ENCODE measurements at regions not wholly inside any gene's neighbourhood (a gene's known extent, or its start where the extent isn't known, plus 50 kb on each side); places are given as distances from the start of the nearest gene placed in this dataset.

DNA sequence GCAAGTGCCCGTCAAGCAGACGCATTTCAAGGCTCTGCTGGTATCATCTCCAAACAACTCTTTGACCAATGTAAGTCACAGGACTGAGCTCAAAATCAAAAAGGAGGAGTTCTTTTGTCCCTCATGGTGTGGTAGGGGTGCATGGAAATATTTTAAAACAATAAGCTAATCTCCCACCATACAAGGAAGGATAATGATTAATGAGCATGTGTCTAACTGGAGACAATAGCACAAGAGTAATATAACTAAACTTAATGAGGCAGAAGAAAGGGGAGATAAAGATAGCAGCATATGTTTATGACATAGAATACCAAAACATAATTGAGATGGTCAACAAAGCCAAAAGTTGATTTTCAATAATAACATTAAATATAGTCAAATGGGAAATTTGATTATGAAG, 668.0 kb upstream of the ZP4 start:
- DNase-seq (ENCODE audit: low read depth, low spot score), result no peak

DNA sequence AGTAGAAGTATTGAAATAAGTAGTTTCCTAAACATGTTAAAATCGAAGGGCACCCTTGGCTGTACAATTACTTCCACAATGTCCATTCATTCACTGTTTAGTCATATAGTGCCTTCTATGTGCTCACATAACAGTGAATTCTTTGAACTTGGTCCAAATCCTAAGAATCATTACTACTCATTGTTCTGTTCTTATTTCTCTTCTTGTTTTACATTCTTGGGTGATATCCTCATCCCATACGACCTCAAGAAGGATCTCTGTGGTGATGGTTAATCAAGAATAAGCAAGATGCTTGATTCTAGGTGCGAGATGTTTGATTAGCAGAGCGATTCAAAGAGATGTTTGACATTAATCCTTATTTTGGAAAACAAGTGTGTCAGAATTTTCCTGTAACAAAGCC, 667.4 kb upstream of the ZP4 start:
- DNase-seq (ENCODE audit: low read depth, low spot score), result no peak

DNA sequence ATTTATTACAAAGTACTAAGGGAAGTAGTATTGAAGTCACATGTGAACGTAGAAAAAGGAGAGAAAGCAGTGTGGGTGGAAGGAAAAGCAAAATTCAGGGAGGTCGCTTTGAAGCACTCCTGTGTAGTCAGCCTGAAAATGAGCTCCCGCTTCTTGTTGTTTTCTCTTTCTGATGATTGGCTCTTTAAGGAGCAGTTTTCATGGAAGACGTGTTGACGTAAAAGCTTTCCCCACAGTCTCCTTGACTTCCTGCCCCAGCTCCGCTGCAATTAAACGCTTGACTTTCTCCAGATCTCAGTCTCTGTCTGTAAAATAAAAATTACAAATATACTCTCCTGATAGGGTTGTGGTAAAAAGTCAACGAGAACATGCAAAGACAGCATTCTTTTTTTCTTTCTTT, 661.5 kb upstream of the ZP4 start:
- DNase-seq (ENCODE audit: low read depth, low spot score), result no peak

DNA sequence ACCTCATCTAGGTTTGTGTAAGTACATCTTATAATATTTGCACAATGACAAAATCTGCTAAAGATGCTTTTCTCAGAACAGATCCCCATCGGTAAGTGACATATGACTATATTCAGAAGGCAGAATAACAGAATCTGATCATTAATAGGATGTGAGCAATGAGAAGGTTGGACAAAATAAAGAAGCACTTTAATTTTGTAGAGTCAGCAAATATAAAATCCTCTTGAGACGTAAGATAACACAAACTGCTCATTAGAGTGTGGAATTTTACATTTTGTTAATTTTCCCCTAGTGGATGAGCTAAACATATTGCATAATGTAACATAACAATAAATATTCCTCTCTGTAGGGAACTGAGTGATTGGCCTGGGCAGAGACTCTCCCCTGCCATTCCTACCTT, 658.4 kb upstream of the ZP4 start:
- DNase-seq (ENCODE audit: low read depth, low spot score), result no peak

DNA sequence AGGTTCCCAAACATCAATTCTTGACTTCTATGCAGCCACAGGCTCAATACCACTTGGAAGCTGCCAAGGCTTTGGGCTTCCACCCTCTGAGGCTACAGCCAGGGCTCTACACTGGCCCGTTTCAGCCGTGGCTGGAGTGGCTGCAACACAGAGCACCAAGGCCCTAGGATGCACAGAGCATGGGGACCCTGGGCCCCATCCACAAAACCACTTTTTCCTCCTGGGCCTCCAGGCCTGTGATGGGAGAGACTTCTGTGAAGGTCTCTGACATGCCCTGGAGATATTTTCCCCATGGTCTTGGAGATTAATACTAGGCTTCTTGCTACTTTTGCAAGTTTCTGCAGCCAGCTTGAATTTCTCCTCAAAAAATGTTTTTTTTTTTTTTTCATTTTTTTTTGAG, 655.4 kb upstream of the ZP4 start:
- no peak for DNase-seq (ENCODE audit: low read depth, low spot score)

DNA sequence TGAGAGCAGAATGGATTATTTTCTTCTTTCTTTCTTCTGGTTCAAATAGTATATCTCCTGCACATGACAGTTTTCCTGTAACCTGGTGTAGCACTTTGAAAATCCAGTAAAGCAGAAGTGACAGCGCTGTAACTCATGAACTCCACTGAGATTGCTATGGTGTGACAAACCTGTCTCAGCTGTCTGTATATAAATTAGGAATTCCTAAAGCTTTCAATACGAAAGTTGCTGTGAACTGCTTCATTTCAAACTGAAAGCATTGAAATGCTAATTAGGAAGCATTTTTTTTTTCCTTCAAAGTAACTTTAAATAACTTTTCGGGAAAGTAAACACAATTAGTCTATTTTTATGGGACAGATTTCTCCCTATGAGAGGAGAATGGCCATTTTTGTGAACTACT, 646.9 kb upstream of the ZP4 start:
- no peak for DNase-seq (ENCODE audit: low read depth, low spot score)

DNA sequence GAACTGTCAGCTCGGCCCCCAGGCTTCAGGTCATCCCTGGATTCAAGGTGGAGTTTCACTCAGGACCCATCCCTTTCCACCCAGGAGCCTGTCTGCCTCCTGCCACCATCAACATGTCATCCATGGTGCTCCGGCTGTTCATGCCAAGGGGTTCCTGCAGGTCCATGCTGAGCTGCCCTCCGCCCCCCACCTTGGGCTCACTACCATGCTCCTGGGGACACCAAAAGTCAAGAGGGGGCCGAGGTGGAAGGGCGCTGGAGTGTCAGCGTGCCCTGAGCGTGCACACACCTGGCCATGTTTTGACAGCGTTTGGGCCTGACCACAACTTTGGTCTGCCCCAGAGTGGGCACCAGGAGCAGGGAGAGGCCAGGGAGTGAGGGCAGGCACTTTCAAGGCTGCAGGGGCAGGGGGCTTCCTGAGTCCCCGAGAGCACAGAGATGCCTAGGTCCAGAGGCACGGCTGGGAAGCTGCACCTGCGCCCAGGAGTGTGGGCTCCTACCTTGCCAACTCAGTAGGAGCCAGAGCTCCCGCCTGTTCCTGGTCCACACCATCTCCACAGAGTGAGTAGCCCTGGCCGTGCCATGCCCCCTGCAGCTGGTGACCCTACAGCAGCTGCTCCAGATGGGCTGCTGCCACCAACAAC, 639.6 kb upstream of the ZP4 start:
- no peak for DNase-seq (ENCODE audit: low read depth, low spot score)

DNA sequence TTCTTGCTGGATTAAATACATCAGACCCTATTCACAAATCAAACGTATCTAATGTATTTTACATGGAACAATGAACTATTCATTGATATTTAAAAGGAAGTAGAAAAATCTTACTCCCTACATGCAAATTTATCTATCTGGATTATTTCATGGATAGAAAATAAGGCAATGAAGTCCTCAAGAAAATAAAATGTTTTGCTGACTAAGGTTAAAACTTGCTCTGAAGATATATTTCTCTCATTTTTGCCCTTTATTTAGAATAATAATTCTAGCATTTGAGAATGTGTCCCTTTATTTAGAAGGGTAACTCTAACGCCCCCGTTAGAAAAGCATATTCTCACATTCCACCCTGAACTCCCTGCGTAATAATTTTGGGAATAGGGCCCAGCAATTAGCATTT, 627.0 kb upstream of the ZP4 start:
- DNase-seq (ENCODE audit: low read depth, low spot score), result no peak

DNA sequence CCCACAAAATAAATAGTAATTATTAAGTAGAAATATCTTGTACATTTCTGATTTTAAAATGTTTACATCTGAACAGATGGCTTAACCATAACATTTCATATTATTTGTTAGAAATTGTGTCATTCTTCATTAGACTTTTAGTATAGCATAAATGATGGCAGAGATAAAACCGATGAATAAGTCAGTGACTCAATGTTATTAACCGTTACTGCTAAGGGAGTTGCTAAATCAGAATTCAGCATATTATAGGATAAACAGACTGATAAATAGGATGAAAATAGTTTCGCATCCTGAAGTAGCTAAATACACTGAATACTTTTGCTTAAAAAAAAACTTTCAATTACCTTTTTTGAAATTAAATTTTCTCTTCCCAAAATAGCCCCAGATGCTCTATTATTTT, 610.6 kb upstream of the ZP4 start:
- no peak for DNase-seq (ENCODE audit: low read depth, low spot score)

DNA sequence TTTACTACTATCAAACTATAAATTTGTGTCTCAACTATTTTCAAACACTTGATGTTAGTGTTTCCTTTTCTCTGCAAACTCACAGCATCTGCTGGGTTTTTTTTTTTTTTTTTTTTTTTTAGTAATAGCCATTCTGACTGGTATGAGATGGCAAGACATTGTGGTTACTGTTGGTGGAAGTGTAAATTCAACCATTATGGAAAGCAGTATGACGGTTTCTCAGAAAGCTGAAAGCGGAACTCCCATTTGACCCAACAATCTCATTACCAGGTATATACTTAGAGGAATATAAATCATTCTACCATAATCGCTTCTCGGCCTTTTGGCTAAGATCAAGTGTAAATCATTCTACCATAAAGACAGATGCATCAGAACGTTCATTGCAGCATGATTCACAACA, 608.3 kb upstream of the ZP4 start:
- DNase-seq (ENCODE audit: low read depth, low spot score), result no peak

DNA sequence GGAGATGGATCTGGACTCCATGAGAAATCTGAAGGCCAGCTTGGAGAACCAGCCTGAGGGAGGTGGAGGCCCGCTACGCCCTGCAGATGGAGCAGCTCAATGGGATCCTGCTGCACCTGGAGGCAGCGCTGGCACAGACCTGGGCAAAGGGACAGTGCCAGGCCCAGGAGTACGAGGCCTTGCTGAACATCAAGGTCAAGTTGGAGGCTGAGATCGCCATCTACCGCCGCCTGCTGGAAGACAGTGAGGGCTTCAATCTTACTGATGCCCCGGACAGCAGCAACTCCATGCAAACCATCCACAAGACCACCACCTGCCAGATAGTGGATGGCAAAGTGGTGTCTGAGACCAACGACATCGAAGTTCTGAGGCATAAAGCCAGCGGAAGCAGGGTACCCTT, 601.5 kb upstream of the ZP4 start:
- no peak for DNase-seq (ENCODE audit: low read depth, low spot score)

DNA sequence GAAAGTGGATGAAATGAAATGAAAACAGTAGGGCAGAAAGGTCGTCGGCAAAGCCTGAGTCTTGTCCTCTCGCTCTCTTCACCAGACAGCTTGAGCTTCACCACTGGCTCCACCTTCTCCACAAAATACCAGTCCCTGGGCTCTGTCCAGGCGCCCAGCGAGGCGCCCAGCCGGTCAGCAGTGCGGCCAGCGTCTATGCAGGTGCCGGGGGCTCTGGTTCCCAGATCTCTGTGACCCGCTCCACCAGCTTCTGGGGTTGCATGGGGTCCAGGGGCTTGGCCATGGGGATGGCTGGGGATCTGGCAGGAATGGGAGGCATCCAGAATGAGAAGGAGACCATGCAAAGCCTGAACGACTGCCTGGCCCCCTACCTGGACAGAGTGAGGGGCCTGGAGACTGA, 600.5 kb upstream of the ZP4 start:
- no peak for DNase-seq (ENCODE audit: low read depth, low spot score)

DNA sequence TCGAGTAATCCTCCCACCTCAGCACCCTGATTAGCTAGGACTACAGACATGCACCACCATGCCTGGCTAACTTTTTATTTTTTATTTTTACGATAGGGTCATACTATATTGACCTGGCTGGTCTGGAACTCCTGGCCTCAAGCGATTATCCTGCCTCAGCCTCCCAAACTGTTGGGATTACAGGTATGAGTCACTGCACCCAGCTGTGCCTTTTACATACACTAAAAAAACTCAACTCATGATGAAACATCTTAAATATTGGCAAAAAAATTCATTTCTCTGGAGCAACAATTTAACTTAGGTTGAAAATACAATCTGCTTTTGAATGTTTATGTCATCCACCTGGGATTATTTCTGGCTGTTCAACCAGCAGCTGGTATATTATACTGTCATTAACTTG, 598.3 kb upstream of the ZP4 start:
- no peak for DNase-seq (ENCODE audit: low read depth, low spot score)

DNA sequence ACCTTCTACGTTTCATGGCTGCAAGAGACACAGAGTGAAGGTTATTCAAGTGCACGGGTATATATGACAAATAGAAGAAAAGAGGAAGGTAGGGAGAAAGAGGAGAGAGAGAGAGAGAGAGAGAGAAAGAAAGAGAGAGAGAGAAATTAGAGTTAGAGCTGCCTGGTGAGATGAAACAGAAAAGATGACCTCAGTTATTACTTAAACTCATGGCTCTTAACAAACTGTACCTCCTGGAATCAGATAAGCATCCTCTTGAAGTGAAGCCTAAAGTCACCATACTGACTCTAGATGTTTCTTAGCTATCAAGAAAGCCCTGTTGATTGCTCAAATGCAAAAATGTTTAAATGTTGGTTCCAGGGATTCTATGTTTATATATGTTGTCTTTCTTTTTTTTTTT, 597.7 kb upstream of the ZP4 start:
- DNase-seq (ENCODE audit: low read depth, low spot score), result no peak

DNA sequence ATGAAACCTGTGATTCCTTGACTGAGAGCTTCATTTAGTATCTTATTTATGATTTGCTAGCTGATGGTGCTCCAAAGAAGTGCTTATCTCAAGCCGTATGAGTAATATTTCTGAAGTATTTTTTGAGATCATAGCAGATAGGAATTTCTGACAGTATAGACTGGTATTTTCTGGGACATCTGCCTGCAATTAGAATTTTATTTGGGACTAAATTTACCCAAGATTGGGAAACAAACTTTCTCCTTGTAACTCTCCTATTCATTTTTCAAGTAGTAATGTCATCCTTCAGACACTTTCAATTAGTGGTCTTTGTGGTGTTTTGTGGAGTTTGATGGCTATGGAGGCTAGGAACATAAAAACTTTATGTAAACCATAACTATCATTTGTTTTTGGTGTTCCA, 597.2 kb upstream of the ZP4 start:
- no peak for DNase-seq (ENCODE audit: low read depth, low spot score)

DNA sequence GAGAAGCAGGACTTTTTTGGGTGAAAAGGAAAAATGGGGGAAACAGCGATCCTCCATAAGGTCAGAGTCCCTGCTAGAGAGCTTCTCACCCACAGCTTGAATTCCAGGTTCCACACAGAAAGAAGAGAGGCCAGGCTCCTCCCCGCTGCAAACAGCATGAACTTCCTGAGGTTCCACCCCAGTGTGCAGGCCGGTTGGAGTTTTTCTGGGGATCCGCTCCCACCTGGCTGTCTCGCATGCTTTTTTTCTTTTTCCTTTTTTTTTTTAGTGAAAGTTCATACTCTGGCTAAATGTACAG, 595.1 kb upstream of the ZP4 start:
- DNase-seq (ENCODE audit: low read depth, low spot score), result no peak

DNA sequence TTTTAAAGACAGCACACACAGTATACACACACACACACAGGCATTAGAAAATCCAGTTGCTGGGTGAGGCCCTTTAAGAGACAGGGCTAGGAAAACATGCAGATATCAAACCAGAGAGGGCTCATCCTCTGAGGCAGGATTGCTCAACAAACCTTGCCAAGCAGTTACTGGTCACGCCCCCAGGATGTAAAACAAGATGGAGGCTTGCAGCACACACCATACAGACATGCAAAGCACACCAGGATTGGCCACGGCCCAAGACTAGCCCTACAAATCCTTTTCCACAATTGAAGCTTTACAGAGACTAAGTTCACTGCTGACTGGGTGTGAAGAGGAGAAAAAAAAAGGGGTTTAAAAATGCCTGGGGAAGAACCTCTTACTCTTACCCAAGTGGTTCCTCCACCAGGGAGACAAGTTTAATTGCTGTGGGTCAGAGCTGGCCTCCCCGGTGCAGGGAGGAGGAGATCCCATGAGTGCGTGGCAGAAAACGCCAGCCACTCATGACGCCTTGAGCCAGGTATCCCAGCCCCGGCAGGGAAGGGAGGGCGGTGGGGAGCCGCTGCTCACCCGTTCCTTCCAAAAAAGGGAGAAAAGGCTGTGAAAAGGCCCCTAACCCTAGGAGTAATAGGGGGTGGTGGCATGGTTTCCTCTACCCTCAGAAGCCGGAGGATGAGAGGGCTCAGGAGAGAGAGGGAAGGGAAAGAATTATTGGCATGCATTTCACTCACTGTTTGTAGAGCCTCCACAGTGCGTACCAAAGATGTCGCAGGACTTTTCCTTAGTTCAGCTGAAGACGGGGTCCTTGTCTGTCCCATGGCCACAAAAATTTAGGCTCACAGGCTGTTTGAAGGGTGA, 594.6 kb upstream of the ZP4 start:
- DNase-seq (ENCODE audit: low read depth, low spot score), result peak; percentile 52

DNA sequence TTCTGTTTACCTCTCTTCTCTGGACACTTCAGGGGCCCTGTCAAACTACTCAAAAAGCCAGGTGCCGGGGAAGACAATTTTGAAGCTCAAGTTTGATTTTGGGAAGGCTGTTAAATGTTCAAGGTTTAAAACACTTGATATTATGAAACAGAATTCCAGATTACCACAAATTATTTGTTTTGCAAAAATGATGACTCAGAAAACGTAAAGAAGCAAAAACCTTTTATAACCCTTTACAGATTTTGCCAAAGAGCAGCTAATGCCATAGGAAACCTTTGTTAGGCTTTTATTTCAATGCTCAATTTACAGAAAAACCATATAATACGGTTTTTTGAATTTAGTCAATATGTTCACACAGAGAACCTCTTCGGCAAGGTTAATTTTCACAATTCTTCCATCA, 593.4 kb upstream of the ZP4 start:
- no peak for DNase-seq (ENCODE audit: low read depth, low spot score)

DNA sequence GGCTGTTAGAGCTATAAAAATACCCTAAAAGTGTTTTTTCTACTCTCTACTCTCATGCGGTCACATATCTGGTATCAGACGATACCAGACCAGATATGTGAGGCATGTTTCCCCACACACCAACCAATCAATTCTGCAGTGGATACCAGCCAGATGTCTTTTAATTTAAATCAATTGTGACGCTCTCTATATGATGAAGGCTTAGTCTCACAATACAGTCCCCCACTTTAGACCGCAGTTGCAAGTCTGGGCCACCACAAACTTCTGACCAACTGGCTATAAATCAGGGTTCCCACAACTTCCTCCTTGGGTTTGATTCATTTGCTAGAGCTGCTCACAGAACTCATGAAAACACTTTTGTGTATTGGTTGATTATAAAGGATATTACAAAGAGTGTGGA, 586.1 kb upstream of the ZP4 start:
- DNase-seq (ENCODE audit: low read depth, low spot score), result no peak

DNA sequence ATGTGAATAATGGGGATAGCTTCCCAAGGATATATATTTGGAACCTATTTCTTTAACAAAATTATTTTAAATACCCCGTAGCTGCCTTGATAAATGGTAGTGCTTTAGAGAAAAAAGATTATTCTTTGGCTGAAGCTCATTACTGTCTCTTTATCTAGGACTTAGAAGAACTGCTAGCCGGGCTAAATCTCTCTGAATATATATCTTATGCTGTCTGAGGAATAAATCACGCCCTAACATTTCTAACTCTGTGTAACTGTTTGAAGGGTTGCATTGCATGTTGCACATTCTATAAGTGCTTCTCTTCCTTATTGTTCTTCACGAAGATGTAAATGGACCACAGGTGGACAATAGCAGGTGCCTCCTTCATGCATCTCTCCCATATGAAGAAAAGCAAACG, 585.0 kb upstream of the ZP4 start:
- no peak for DNase-seq (ENCODE audit: low read depth, low spot score)

DNA sequence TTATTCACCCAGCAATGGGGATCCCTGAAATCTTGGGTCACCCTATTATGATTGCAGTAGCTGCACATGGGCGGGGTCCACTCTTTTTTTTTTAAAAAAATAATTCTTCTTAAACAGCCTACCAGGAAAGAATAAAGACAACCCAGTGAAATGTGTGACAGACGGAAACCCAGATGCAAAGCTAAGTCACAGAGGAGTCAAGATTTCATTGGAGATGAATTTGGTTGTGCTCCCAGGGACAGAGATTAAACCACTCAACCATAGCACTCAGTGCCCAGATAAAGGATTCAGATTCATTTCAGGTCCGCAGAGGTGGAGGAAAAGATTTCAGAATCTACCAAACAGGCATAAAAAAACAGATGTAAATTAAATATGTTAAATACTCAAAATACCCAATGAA, 583.5 kb upstream of the ZP4 start:
- DNase-seq (ENCODE audit: low read depth, low spot score), result no peak

DNA sequence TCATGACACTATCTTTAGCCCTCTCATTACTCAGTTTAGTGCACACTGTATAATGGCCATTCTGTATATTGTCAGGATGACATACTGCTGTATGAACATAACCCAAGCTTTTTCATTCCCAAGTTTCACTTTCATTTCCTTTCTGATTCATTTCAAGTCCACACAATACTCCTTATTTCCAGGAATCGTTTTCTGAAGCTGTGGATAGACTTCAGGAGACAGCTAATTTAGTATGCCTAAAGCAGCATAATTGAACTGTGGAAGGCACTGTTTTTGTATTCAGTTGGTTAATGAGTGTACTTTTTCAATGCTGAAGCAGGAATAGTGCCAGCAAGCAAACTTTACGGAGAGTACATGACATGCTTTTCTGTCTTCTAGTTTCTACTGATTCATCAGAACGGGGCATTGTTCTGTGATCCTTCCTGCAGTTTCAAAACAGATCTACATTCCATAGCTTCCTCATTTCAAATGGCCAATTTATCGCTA, 578.5 kb upstream of the ZP4 start:
- no peak for DNase-seq (ENCODE audit: low read depth, low spot score)

DNA sequence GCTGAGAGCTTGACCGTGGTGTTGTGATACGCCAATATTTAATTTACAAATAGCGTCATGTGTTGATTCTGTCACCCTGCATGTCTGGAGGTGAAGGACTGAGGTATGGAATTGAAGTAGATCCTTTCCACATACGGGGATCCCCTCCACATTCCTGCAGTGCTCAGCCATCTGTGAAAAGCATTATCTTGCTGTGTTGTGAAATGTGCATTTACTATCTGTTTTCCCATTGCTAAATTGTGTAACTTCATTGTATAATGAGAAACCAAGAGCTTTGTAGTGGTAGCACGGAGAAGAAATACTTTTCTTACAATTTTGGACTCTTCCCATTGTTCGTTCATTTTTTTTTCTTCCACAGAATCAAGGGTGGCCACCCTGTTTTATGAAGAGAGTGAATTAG, 577.3 kb upstream of the ZP4 start:
- no peak for DNase-seq (ENCODE audit: low read depth, low spot score)

DNA sequence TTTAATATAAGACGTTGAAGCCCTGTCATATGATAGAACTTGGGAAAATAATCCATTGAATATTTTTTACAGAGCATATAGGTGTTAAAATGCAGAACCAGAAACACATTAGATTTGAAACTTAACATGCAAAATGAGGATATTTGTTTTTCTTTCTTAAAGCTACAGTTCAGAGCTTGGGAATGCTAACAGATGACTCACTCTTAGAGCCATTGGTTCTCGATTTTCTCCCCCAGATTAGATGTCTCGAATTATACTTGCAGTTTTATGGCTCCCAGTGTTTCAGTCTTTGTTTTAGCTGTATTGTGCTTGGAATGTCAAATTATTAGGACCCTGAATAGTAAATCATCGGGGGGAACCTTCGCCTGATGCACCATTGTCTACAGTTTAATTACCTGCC, 575.7 kb upstream of the ZP4 start:
- no peak for DNase-seq (ENCODE audit: low read depth, low spot score)

Data from brain pericyte (primary cell).